HL-60 (cell line): ENCODE measurements at regions not wholly inside any gene's neighbourhood (a gene's known extent, or its start where the extent isn't known, plus 50 kb on each side); places are given as distances from the start of the nearest gene placed in this dataset.

Source experiments
- DNase-seq, 2 experiments: peaks; one replicate each; pipeline ENCODE4 v3.0.0-alpha.2; 2010 to 2020; ENCODE audit warnings: low read depth in 1 of 2, low spot score in 1 of 2
- H3K27ac ChIP-seq: fragments of 250-450 bp; sonication (Bioruptor Pico); replicated peaks from 2 replicates; pipeline ENCODE4 v1.5.1; 2020; ENCODE audit warnings: mild to moderate bottlenecking, moderate library complexity
- H3K27me3 ChIP-seq: fragments of 250-450 bp; sonication (Bioruptor Pico); 2 replicates; pipeline ENCODE4 v1.5.1; 2021; ENCODE audit warnings: mild to moderate bottlenecking, moderate library complexity; ENCODE audit not compliant: insufficient read depth, poor library complexity, severe bottlenecking
- H3K4me3 ChIP-seq: replicated peaks from 2 replicates; pipeline ENCODE4 v1.5.1; 2011; ENCODE audit warnings: mild to moderate bottlenecking, control low read depth, low read length; ENCODE audit not compliant: insufficient read depth
- CTCF ChIP-seq: IDR thresholded peaks from one replicate; pipeline ENCODE4 v1.5.1; 2011; ENCODE audit warnings: low read length, control low read depth, inconsistent platforms; ENCODE audit not compliant: insufficient read depth
- GABPA ChIP-seq: IDR thresholded peaks from 2 replicates; pipeline ENCODE4 v1.6.1; 2012; ENCODE audit warnings: low read depth
- POLR2AphosphoS5 ChIP-seq: IDR thresholded peaks from 2 replicates; pipeline ENCODE4 v1.6.1; 2012; ENCODE audit warnings: low read depth
- REST ChIP-seq: IDR thresholded peaks from 2 replicates; pipeline ENCODE4 v1.6.1; 2012; ENCODE audit warnings: low read depth; ENCODE audit not compliant: insufficient replicate concordance
- SPI1 ChIP-seq: IDR thresholded peaks from 2 replicates; pipeline ENCODE4 v1.6.1; 2012; ENCODE audit warnings: low read depth, mild to moderate bottlenecking, borderline replicate concordance

GRCh38 chr12:77685901-77686300 is 144.8 kb upstream of the NAV3 start:
- no peak for TF ChIP-seq GABPA
- TF ChIP-seq SPI1, result no peak
- no peak for TF ChIP-seq CTCF
- TF ChIP-seq POLR2AphosphoS5, result no peak
- TF ChIP-seq REST, result no peak
- DNase-seq, result no peak
- no peaks in the 10 kb centered on the region for H3K27me3 ChIP-seq
- no peak overlapping the region for H3K27ac ChIP-seq
- no peak overlapping the region for H3K4me3 ChIP-seq

- TF ChIP-seq POLR2AphosphoS5, result no peak
- TF ChIP-seq CTCF, result peak; percentile 61
- TF ChIP-seq GABPA, result no peak
- TF ChIP-seq SPI1, result no peak
- no peak for TF ChIP-seq REST
- no peak overlapping the region for H3K27ac ChIP-seq
- no peak overlapping the region for H3K4me3 ChIP-seq
- peak; percentile 12 to 48 for DNase-seq
- no peaks in the 10 kb centered on the region for H3K27me3 ChIP-seq
Measured at GRCh38 chr12:77685112-77685511, 145.6 kb upstream of the NAV3 start.

GRCh38 chr12:77682488-77682887 is 148.2 kb upstream of the NAV3 start:
- no peak for DNase-seq
- Histone ChIP-seq H3K27me3 (no peaks in the 10 kb centered on the region), H3K27ac (no peak overlapping the region), H3K4me3 (no peak overlapping the region)
- no peak for TF ChIP-seq SPI1
- no peak for TF ChIP-seq POLR2AphosphoS5
- TF ChIP-seq REST, result no peak
- TF ChIP-seq CTCF, result no peak
- TF ChIP-seq GABPA, result no peak
